Karpas-422 (cell line): ENCODE measurements at regions not wholly inside any gene's neighbourhood (a gene's known extent, or its start where the extent isn't known, plus 50 kb on each side); places are given as distances from the start of the nearest gene placed in this dataset.

Source experiments
- DNase-seq: peaks from one replicate; pipeline ENCODE4 v3.0.0-alpha.2; 2015
- H2AFZ ChIP-seq: fragments of 200-600 bp; sonication (generic); 2 replicates; pipeline ENCODE4 v1.6.1; 2014; ENCODE audit warnings: antibody characterized with exemption, low read length, mixed read lengths
- H3K27ac ChIP-seq: fragments of 200-600 bp; sonication (generic); 2 replicates; pipeline ENCODE4 v1.5.1; 2014; ENCODE audit warnings: mild to moderate bottlenecking, low read length, moderate library complexity
- H3K27me3 ChIP-seq: fragments of 200-600 bp; sonication (generic); 2 replicates; pipeline ENCODE4 v1.6.1; 2014; ENCODE audit warnings: low read length, mixed read lengths
- H3K36me3 ChIP-seq: fragments of 200-600 bp; sonication (generic); 2 replicates; pipeline ENCODE4 v1.6.1; 2014; ENCODE audit warnings: low read length, mixed read lengths; ENCODE audit not compliant: insufficient read depth
- H3K4me1 ChIP-seq: fragments of 200-600 bp; sonication (generic); 2 replicates; pipeline ENCODE4 v1.6.1; 2014; ENCODE audit warnings: mild to moderate bottlenecking, low read length, mixed read lengths
- H3K4me2 ChIP-seq: fragments of 200-600 bp; sonication (generic); 2 replicates; pipeline ENCODE4 v1.6.1; 2014; ENCODE audit warnings: low read length, low read depth, mild to moderate bottlenecking; ENCODE audit not compliant: poor library complexity, severe bottlenecking
- H3K4me3 ChIP-seq: fragments of 200-600 bp; sonication (generic); 2 replicates; pipeline ENCODE4 v1.5.1; 2014; ENCODE audit warnings: mild to moderate bottlenecking, antibody characterized with exemption, low read length, mixed read lengths
- H3K79me2 ChIP-seq: fragments of 200-600 bp; sonication (generic); 2 replicates; pipeline ENCODE4 v1.6.1; 2014; ENCODE audit warnings: mild to moderate bottlenecking, low read length, mixed read lengths
- H3K9ac ChIP-seq: fragments of 200-600 bp; sonication (generic); 2 replicates; pipeline ENCODE4 v1.6.0; 2014; ENCODE audit warnings: low read length
- H3K9me2 ChIP-seq: fragments of 200-600 bp; sonication (generic), shearing (Covaris generic); replicated peaks from 2 replicates; pipeline ENCODE4 v1.6.0; 2014; ENCODE audit warnings: mild to moderate bottlenecking, low read length, moderate library complexity; ENCODE audit not compliant: insufficient read depth
- H3K9me3 ChIP-seq: fragments of 300-700, 200-600 bp; sonication (generic); 2 replicates; pipeline ENCODE4 v1.6.1; 2014; ENCODE audit warnings: low read length, mixed read lengths
- H4K20me1 ChIP-seq: fragments of 200-600 bp; sonication (generic); 2 replicates; pipeline ENCODE4 v1.6.1; 2014; ENCODE audit warnings: mild to moderate bottlenecking, antibody characterized with exemption, low read length, low read depth; ENCODE audit not compliant: insufficient read depth

GRCh38 chr16:87196661-87197060 is 120.5 kb downstream of the C16orf95 start:
- Histone ChIP-seq H3K9ac (no peak overlapping the region), H3K4me1 (no peaks in the 10 kb centered on the region), H3K27ac (no peak overlapping the region), H3K79me2 (no peaks in the 10 kb centered on the region), H4K20me1 (no peaks in the 10 kb centered on the region), H3K9me3 (no peaks in the 10 kb centered on the region), H3K4me3 (no peak overlapping the region), H3K4me2 (no peak overlapping the region), H3K27me3 (no peaks in the 10 kb centered on the region), H2AFZ (no peak overlapping the region), H3K36me3 (no peaks in the 10 kb centered on the region), H3K9me2 (no peaks in the 10 kb centered on the region)
- no peak for DNase-seq

GRCh38 chr16:87198328-87198832 is 118.8 kb downstream of the C16orf95 start:
- Histone ChIP-seq H3K9me3 (no peaks in the 10 kb centered on the region), H2AFZ (no peak overlapping the region), H4K20me1 (no peaks in the 10 kb centered on the region), H3K79me2 (no peaks in the 10 kb centered on the region), H3K4me1 (no peaks in the 10 kb centered on the region), H3K27ac (no peak overlapping the region), H3K4me3 (no peak overlapping the region), H3K4me2 (no peak overlapping the region), H3K27me3 (no peaks in the 10 kb centered on the region), H3K9ac (no peak overlapping the region), H3K36me3 (no peaks in the 10 kb centered on the region), H3K9me2 (no peaks in the 10 kb centered on the region)
- DNase-seq: no peak

- H3K9ac ChIP-seq: no peak overlapping the region
- no peaks in the 10 kb centered on the region for H3K36me3 ChIP-seq
These were observed 118.3 kb downstream of the C16orf95 start for GRCh38 chr16:87198881-87199280.

GRCh38 chr16:87199379-87199778 is 117.8 kb downstream of the C16orf95 start:
- no peak overlapping the region for H3K27ac ChIP-seq
- H3K9me2 ChIP-seq: no peaks in the 10 kb centered on the region
- no peaks in the 10 kb centered on the region for H3K27me3 ChIP-seq
- H3K9me3 ChIP-seq: no peaks in the 10 kb centered on the region
- H3K4me3 ChIP-seq: no peak overlapping the region
- H4K20me1 ChIP-seq: no peaks in the 10 kb centered on the region
- no peak overlapping the region for H3K9ac ChIP-seq
- DNase-seq: no peak
- no peak overlapping the region for H2AFZ ChIP-seq
- no peaks in the 10 kb centered on the region for H3K79me2 ChIP-seq
- no peaks in the 10 kb centered on the region for H3K4me1 ChIP-seq
- no peaks in the 10 kb centered on the region for H3K36me3 ChIP-seq
- no peak overlapping the region for H3K4me2 ChIP-seq

More at GRCh38 chr16:87198881-87199280, 118.3 kb downstream of the C16orf95 start:
- H2AFZ ChIP-seq: no peak overlapping the region
- no peaks in the 10 kb centered on the region for H3K27me3 ChIP-seq
- no peak overlapping the region for H3K27ac ChIP-seq
- H3K9me3 ChIP-seq: no peaks in the 10 kb centered on the region
- H3K4me3 ChIP-seq: no peak overlapping the region
- no peaks in the 10 kb centered on the region for H3K4me1 ChIP-seq
- no peaks in the 10 kb centered on the region for H3K9me2 ChIP-seq
- H3K4me2 ChIP-seq: no peak overlapping the region
- no peak for DNase-seq
- no peaks in the 10 kb centered on the region for H3K79me2 ChIP-seq
- no peaks in the 10 kb centered on the region for H4K20me1 ChIP-seq

GRCh38 chr16:87199901-87200300 is 117.3 kb downstream of the C16orf95 start:
- H3K79me2 ChIP-seq: no peaks in the 10 kb centered on the region
- no peak overlapping the region for H3K4me2 ChIP-seq
- no peaks in the 10 kb centered on the region for H4K20me1 ChIP-seq
- no peaks in the 10 kb centered on the region for H3K9me2 ChIP-seq
- no peaks in the 10 kb centered on the region for H3K9me3 ChIP-seq
- H3K9ac ChIP-seq: no peak overlapping the region
- no peaks in the 10 kb centered on the region for H3K36me3 ChIP-seq
- no peak overlapping the region for H3K27ac ChIP-seq
- H2AFZ ChIP-seq: no peak overlapping the region
- no peak for DNase-seq
- H3K27me3 ChIP-seq: no peaks in the 10 kb centered on the region
- no peaks in the 10 kb centered on the region for H3K4me1 ChIP-seq
- H3K4me3 ChIP-seq: no peak overlapping the region

- Histone ChIP-seq H3K4me3 (no peak overlapping the region), H3K9me3 (no peaks in the 10 kb centered on the region), H3K9me2 (no peaks in the 10 kb centered on the region), H3K79me2 (no peaks in the 10 kb centered on the region), H3K9ac (no peak overlapping the region), H3K4me1 (no peaks in the 10 kb centered on the region), H2AFZ (no peak overlapping the region), H3K27me3 (no peaks in the 10 kb centered on the region), H3K36me3 (no peaks in the 10 kb centered on the region), H3K4me2 (no peak overlapping the region), H4K20me1 (no peaks in the 10 kb centered on the region), H3K27ac (no peak overlapping the region)
- no peak for DNase-seq
These were observed 116.6 kb downstream of the C16orf95 start for GRCh38 chr16:87200637-87201036.

- no peaks in the 10 kb centered on the region for H3K36me3 ChIP-seq
- H3K9me2 ChIP-seq: no peaks in the 10 kb centered on the region
- no peaks in the 10 kb centered on the region for H4K20me1 ChIP-seq
- H3K4me2 ChIP-seq: no peak overlapping the region
- no peaks in the 10 kb centered on the region for H3K27me3 ChIP-seq
- H3K27ac ChIP-seq: no peak overlapping the region
- no peak overlapping the region for H3K9ac ChIP-seq
- H3K4me1 ChIP-seq: no peaks in the 10 kb centered on the region
- H3K79me2 ChIP-seq: no peaks in the 10 kb centered on the region
- no peaks in the 10 kb centered on the region for H3K9me3 ChIP-seq
- DNase-seq: no peak
- H3K4me3 ChIP-seq: no peak overlapping the region
- no peak overlapping the region for H2AFZ ChIP-seq
These were observed 116.1 kb downstream of the C16orf95 start for GRCh38 chr16:87201052-87201451.

- H3K9ac ChIP-seq: no peak overlapping the region
- no peak overlapping the region for H3K27ac ChIP-seq
- H3K4me1 ChIP-seq: no peaks in the 10 kb centered on the region
- H2AFZ ChIP-seq: no peak overlapping the region
- H3K4me3 ChIP-seq: no peak overlapping the region
- H3K79me2 ChIP-seq: no peaks in the 10 kb centered on the region
- no peaks in the 10 kb centered on the region for H3K36me3 ChIP-seq
- no peaks in the 10 kb centered on the region for H3K27me3 ChIP-seq
- H3K9me2 ChIP-seq: no peaks in the 10 kb centered on the region
- DNase-seq: no peak
- no peak overlapping the region for H3K4me2 ChIP-seq
- no peaks in the 10 kb centered on the region for H4K20me1 ChIP-seq
- no peaks in the 10 kb centered on the region for H3K9me3 ChIP-seq
These were observed 115.4 kb downstream of the C16orf95 start for GRCh38 chr16:87201790-87202189.

GRCh38 chr16:87202346-87202745 is 114.8 kb downstream of the C16orf95 start:
- Histone ChIP-seq H3K27ac (no peak overlapping the region), H3K4me2 (no peak overlapping the region), H3K9me3 (no peaks in the 10 kb centered on the region), H3K36me3 (no peaks in the 10 kb centered on the region), H3K4me1 (no peaks in the 10 kb centered on the region), H3K27me3 (no peaks in the 10 kb centered on the region), H3K9ac (no peak overlapping the region), H4K20me1 (no peaks in the 10 kb centered on the region), H3K9me2 (no peaks in the 10 kb centered on the region), H2AFZ (no peak overlapping the region), H3K79me2 (no peaks in the 10 kb centered on the region), H3K4me3 (no peak overlapping the region)
- no peak for DNase-seq
